MCF 10A (cell line): ENCODE measurements at regions not wholly inside any gene's neighbourhood (a gene's known extent, or its start where the extent isn't known, plus 50 kb on each side); places are given as distances from the start of the nearest gene placed in this dataset.

Experiments used
- BruUV-seq: library from RNA; stranded (reverse); fragments of 400-500 nt; replicated peaks from 2 replicates; lab custom pipeline; 2021; lab: Mats Ljungman, UMichigan
- CTCF ChIA-PET: fragments of 300-600 bp; sonication (Branson Sonifier 250); formaldehyde crosslinking; extraction: SDS; loops from one replicate; lab custom pipeline; 2021; ENCODE audit warnings: antibody characterized with exemption, inconsistent platforms; lab: Yijun Ruan, JAX
- POLR2A ChIA-PET: fragments of 300-600, 350-650 bp; sonication (Branson Sonifier 250); formaldehyde crosslinking; extraction: SDS; loops from one replicate; lab custom pipeline; 2020; ENCODE audit warnings: antibody characterized with exemption, inconsistent platforms; lab: Yijun Ruan, JAX
- DNase-seq: peaks from one replicate; pipeline ENCODE4 v3.0.0-alpha.2; 2018; ENCODE audit not compliant: unreplicated experiment
- H3K27ac Mint-ChIP-seq: one replicate; pipeline ENCODE4 v1.8.0; 2022; ENCODE audit warnings: mild to moderate bottlenecking, low read depth, mixed read lengths; ENCODE audit not compliant: unreplicated experiment
- H3K27me3 Mint-ChIP-seq: one replicate; pipeline ENCODE4 v1.8.0; 2022; ENCODE audit warnings: mixed read lengths; ENCODE audit not compliant: insufficient read depth, unreplicated experiment
- H3K36me3 Mint-ChIP-seq: one replicate; pipeline ENCODE4 v1.8.0; 2022; ENCODE audit warnings: mild to moderate bottlenecking, moderate library complexity, mixed read lengths; ENCODE audit not compliant: insufficient read depth, unreplicated experiment
- H3K4me1 Mint-ChIP-seq: one replicate; pipeline ENCODE4 v1.8.0; 2022; ENCODE audit warnings: mixed read lengths; ENCODE audit not compliant: insufficient read depth, unreplicated experiment
- H3K4me3 Mint-ChIP-seq: one replicate; pipeline ENCODE4 v1.8.0; 2022; ENCODE audit warnings: mild to moderate bottlenecking, moderate library complexity, mixed read lengths; ENCODE audit not compliant: unreplicated experiment
- H3K9me3 Mint-ChIP-seq: one replicate; pipeline ENCODE4 v1.8.0; 2022; ENCODE audit warnings: mixed read lengths; ENCODE audit not compliant: unreplicated experiment
- CTCF ChIP-seq: fragments of 200-600 bp; IDR thresholded peaks from one replicate; pipeline ENCODE4 v1.8.0; 2022; ENCODE audit warnings: antibody characterized with exemption, mild to moderate bottlenecking; ENCODE audit not compliant: unreplicated experiment
- intact Hi-C: fragments of 100-400 bp; cut with micrococcal nuclease; formaldehyde crosslinking; loops from 2 replicates; pipeline ENCODE4 v1.14.1; 2022

- ChIA-PET POLR2A (no interaction called here), CTCF (interaction anchor here (0.8 to 1.1 kb wide), 2 partner anchors 39 to 41 kb away, joined by 3 to 4 read pairs; no protein-coding TSS in a partner anchor)
- H3K27me3 Mint-ChIP-seq: no peaks in the 10 kb centered on the region
- no peak for DNase-seq
- intact Hi-C loops: no loop called here
- no peaks in the 10 kb centered on the region for H3K36me3 Mint-ChIP-seq
- H3K27ac Mint-ChIP-seq: no peak overlapping the region
- TF ChIP-seq CTCF: no peak
- no peaks in the 10 kb centered on the region for H3K4me1 Mint-ChIP-seq
- H3K9me3 Mint-ChIP-seq: no peaks in the 10 kb centered on the region
- no peak overlapping the region for H3K4me3 Mint-ChIP-seq
- no TSS peak for BruUV-seq
Measured at GRCh38 chr5:91538179-91538578, 155.1 kb upstream of the ARRDC3 start.

DNA sequence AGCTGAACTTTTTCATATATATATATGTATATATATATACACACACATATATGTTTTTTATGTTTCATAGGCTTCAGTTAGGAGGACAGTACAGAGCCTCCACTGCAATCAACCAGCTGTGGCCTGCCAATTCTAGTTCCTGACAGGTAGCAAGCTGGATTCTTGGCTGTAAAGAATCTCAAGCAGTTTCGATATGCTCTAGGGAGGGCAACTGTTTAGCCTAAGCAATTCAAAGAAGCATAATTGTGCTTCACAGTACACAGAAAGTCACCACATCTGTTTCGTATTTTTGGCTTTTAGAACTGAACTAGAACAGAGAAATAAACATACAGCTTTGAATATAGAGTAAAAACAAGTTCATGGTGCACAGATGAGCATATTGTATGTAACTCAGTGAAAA, 152.4 kb upstream of the ARRDC3 start:
- no peaks in the 10 kb centered on the region for H3K9me3 Mint-ChIP-seq
- TF ChIP-seq CTCF: no peak
- H3K36me3 Mint-ChIP-seq: no peaks in the 10 kb centered on the region
- intact Hi-C loops: no loop called here
- ChIA-PET CTCF (no interaction called here), POLR2A (no interaction called here)
- H3K27me3 Mint-ChIP-seq: no peaks in the 10 kb centered on the region
- no peaks in the 10 kb centered on the region for H3K4me1 Mint-ChIP-seq
- no TSS peak for BruUV-seq
- no peak overlapping the region for H3K27ac Mint-ChIP-seq
- H3K4me3 Mint-ChIP-seq: no peak overlapping the region
- DNase-seq: no peak

DNA sequence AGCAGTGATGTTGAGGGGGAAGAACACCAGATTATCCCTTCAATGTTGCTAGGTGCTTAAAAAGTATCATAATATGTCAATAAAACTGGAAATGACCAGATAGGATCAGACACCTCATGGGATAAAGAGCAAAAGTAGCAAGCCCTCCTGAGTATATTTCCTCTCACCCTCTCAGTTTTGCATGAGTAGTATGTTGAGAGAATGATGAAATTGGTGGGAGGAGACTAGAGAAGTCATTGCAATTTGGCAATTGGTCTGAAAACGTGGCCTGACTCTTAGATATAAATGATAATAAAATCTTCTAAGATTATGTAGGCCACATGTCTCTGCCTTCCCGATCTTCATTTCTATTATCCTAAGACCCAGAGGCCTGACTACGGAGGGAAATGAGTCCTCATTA, 151.2 kb upstream of the ARRDC3 start:
- no peaks in the 10 kb centered on the region for H3K4me1 Mint-ChIP-seq
- no peak overlapping the region for H3K27ac Mint-ChIP-seq
- intact Hi-C loops: no loop called here
- no peak for DNase-seq
- POLR2A ChIA-PET: no interaction called here
- H3K9me3 Mint-ChIP-seq: no peaks in the 10 kb centered on the region
- H3K36me3 Mint-ChIP-seq: no peaks in the 10 kb centered on the region
- BruUV-seq: no TSS peak
- H3K4me3 Mint-ChIP-seq: no peak overlapping the region
- no peak for TF ChIP-seq CTCF
- H3K27me3 Mint-ChIP-seq: no peaks in the 10 kb centered on the region
- CTCF ChIA-PET: no interaction called here

DNA sequence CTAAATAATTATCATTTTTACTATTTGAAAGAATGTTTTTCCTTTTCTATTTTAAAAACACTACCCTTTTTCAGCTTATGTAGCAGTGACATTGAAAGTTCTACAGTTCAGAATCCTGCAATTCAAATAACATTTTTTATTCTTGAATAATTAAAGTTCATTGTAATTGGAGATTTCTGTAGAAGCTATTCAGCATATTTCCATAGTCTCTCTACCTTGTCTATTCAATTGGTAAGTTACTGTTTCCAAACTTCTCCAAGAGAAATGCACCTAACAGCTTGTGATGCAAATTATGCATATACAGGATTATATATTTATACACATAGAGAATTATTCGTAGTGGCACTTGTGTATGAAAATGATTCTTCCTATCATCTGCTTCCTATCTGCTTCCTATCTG, 149.7 kb upstream of the ARRDC3 start:
- DNase-seq: no peak
- H3K9me3 Mint-ChIP-seq: no peaks in the 10 kb centered on the region
- no TSS peak for BruUV-seq
- H3K27ac Mint-ChIP-seq: no peak overlapping the region
- no peak overlapping the region for H3K4me3 Mint-ChIP-seq
- CTCF ChIA-PET: no interaction called here
- H3K4me1 Mint-ChIP-seq: no peaks in the 10 kb centered on the region
- POLR2A ChIA-PET: interaction anchor here (0.7 kb wide), 1 partner anchor 1970 kb away, joined by 3 read pairs; no protein-coding TSS in a partner anchor
- intact Hi-C loops: no loop called here
- no peak for TF ChIP-seq CTCF
- H3K36me3 Mint-ChIP-seq: no peaks in the 10 kb centered on the region
- no peaks in the 10 kb centered on the region for H3K27me3 Mint-ChIP-seq
